Cerebellar cortex (tissue), 1 donor: ENCODE measurements at regions not wholly inside any gene's neighbourhood (a gene's known extent, or its start where the extent isn't known, plus 50 kb on each side); places are given as distances from the start of the nearest gene placed in this dataset.
"Not testable (repeated sequence)": the region's sequence is repeated elsewhere in the genome, so short reads cannot be mapped to it uniquely, and the experiment has no call there.

Experiments used
- DNase-seq: peaks from one replicate; pipeline ENCODE4 v3.0.0-alpha.2; 2015; ENCODE audit warnings: low spot score

GRCh38 chrX:123087326-123087725, 96.8 kb upstream of the GRIA3 start:
- no peak for DNase-seq

GRCh38 chrX:123088331-123088730, 95.7 kb upstream of the GRIA3 start:
- DNase-seq = no peak

- no peak for DNase-seq
Observed at GRCh38 chrX:123088930-123089329, 95.1 kb upstream of the GRIA3 start.

GRCh38 chrX:123093792-123094191, 90.3 kb upstream of the GRIA3 start:
- DNase-seq = no peak

- no peak for DNase-seq
Observed at GRCh38 chrX:123108513-123109427, 75.3 kb upstream of the GRIA3 start.

GRCh38 chrX:123121241-123121640, 62.8 kb upstream of the GRIA3 start:
- no peak for DNase-seq

GRCh38 chrX:123129805-123130204, 54.3 kb upstream of the GRIA3 start:
- not testable (repeated sequence) for DNase-seq
